RWPE2 (cell line): ENCODE measurements at regions not wholly inside any gene's neighbourhood (a gene's known extent, or its start where the extent isn't known, plus 50 kb on each side); places are given as distances from the start of the nearest gene placed in this dataset.

ENCODE experiments used
- ATAC-seq: fragments of 200-7000 bp; cut with Tn5 transposase; 3 replicates; pipeline ENCODE4 v1.9.1; 2021; ENCODE audit warnings: low read depth
- DNase-seq: peaks from one replicate; pipeline ENCODE4 v3.0.0-alpha.2; 2020; ENCODE audit warnings: low spot score
- H3K27ac ChIP-seq: fragments of 450-650 bp; 2 replicates; pipeline ENCODE4 v1.5.1; 2017; ENCODE audit warnings: mild to moderate bottlenecking; ENCODE audit not compliant: poor library complexity, severe bottlenecking
- H3K27me3 ChIP-seq: fragments of 250-450 bp; sonication (Bioruptor Pico); 2 replicates; pipeline ENCODE4 v1.5.1; 2021; ENCODE audit warnings: mild to moderate bottlenecking, moderate library complexity; ENCODE audit not compliant: insufficient read depth, poor library complexity, severe bottlenecking
- H3K36me3 ChIP-seq: fragments of 250-450 bp; sonication (Bioruptor Pico); 2 replicates; pipeline ENCODE4 v1.5.1; 2020; ENCODE audit warnings: low read depth, mild to moderate bottlenecking, moderate library complexity
- H3K4me1 ChIP-seq: fragments of 250-450 bp; sonication (Bioruptor Pico); 2 replicates; pipeline ENCODE4 v1.5.1; 2021; ENCODE audit warnings: mild to moderate bottlenecking, moderate library complexity; ENCODE audit not compliant: insufficient read depth, poor library complexity, severe bottlenecking
- H3K4me3 ChIP-seq: fragments of 250-450 bp; sonication (Bioruptor Pico); 2 replicates; pipeline ENCODE4 v1.5.1; 2021; ENCODE audit warnings: mild to moderate bottlenecking, moderate library complexity; ENCODE audit not compliant: severe bottlenecking
- H3K9me3 ChIP-seq: fragments of 250-450 bp; sonication (Bioruptor Pico); 2 replicates; pipeline ENCODE4 v1.5.1; 2021; ENCODE audit warnings: mild to moderate bottlenecking, moderate library complexity; ENCODE audit not compliant: severe bottlenecking
- CTCF ChIP-seq: fragments of 450-650 bp; IDR thresholded peaks from one replicate; pipeline ENCODE4 v1.5.1; 2017; ENCODE audit warnings: mild to moderate bottlenecking, moderate library complexity; ENCODE audit not compliant: poor library complexity, severe bottlenecking

DNA sequence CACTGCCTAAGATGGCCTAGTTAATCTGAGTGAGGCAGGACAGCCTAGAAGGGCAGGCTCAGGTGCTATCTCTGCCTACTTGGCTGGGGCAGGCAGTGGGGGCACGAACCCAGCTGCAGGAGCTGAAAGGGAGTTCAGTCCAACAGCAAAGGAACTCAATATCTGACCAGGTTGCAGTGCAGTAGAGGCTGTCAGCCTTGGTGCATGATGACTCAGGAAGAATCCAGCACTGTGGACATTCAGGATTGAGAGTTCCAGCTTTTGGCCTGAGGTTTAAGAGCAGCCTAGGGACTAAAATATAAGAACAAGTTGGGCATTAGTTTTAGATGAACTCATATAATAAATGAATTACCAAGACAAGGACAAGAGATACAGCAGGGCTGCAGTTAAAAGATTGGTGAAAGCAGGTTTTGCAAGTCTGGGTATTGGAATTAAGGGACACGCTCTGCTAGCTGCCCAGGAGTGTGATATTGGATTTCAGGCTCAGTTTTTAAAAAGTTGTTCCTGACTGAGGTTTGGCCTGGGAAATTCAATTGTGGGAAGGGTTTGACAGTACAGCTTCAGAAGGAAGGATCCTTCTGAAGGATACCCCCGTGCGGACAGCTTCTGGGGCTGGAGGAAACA lies 64.7 kb upstream of the ATG10 start:
- no peaks in the 10 kb centered on the region for H3K9me3 ChIP-seq
- ATAC-seq (0 out of 3 replicates have a peak, but pooled peaks have one; percentile 17), DNase-seq (no peak)
- H3K27ac ChIP-seq: no peak overlapping the region
- no peaks in the 10 kb centered on the region for H3K27me3 ChIP-seq
- no peaks in the 10 kb centered on the region for H3K4me1 ChIP-seq
- no peak overlapping the region for H3K4me3 ChIP-seq
- TF ChIP-seq CTCF: no peak
- no peaks in the 10 kb centered on the region for H3K36me3 ChIP-seq

GRCh38 chr5:81906086-81906485 lies 65.7 kb upstream of the ATG10 start:
- TF ChIP-seq CTCF: no peak
- DNase-seq (no peak), ATAC-seq (no peak)
- Histone ChIP-seq H3K36me3 (no peaks in the 10 kb centered on the region), H3K27me3 (no peaks in the 10 kb centered on the region), H3K4me1 (no peaks in the 10 kb centered on the region), H3K9me3 (no peaks in the 10 kb centered on the region), H3K4me3 (no peak overlapping the region), H3K27ac (no peak overlapping the region)

DNA sequence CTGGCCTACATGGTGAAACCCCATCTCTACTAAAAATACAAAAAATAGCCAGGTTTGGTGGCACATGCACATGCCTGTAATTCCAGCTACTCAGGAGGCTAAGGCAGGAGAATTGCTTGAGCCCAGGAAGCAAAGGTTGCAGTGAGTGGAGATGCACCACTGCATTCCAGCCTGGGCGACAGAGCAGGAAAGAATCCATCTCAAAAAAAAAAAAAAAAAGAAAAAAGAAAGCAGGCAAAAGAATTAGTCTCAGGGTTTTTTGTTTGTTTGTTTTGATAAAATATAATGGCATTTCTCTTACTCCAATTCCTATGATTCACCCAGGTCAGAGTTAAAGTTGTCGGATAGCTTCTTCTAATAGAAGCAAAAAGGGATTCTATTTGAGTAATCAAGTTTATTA lies 67.0 kb upstream of the ATG10 start:
- Histone ChIP-seq H3K27me3 (no peaks in the 10 kb centered on the region), H3K4me3 (no peak overlapping the region), H3K27ac (no peak overlapping the region), H3K4me1 (no peaks in the 10 kb centered on the region), H3K9me3 (no peaks in the 10 kb centered on the region), H3K36me3 (no peaks in the 10 kb centered on the region)
- DNase-seq: no peak
- TF ChIP-seq CTCF: no peak
- no peak for ATAC-seq

DNA sequence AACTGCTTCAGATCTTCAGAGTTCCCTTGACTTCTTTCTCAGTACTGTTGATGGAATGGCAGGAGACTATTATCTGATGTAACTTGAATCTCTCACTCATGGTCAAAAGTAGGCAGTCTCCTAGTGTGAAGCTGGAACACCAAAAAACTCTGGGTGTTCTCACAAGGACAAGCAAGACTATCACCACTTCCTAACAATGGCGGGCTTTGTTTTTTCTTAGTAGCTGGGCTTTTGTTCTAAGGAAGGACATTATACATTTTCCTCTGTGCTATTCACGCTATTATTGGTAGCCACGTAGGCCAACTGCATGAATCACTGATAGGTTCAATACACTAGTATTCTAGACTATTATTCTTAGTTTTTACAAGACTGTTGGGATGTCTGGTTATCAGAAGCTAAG lies 67.7 kb upstream of the ATG10 start:
- Histone ChIP-seq H3K27me3 (no peaks in the 10 kb centered on the region), H3K9me3 (no peaks in the 10 kb centered on the region), H3K4me3 (no peak overlapping the region), H3K27ac (no peak overlapping the region), H3K36me3 (no peaks in the 10 kb centered on the region), H3K4me1 (no peaks in the 10 kb centered on the region)
- no peak for DNase-seq
- no peak for TF ChIP-seq CTCF
- ATAC-seq: no peak

DNA sequence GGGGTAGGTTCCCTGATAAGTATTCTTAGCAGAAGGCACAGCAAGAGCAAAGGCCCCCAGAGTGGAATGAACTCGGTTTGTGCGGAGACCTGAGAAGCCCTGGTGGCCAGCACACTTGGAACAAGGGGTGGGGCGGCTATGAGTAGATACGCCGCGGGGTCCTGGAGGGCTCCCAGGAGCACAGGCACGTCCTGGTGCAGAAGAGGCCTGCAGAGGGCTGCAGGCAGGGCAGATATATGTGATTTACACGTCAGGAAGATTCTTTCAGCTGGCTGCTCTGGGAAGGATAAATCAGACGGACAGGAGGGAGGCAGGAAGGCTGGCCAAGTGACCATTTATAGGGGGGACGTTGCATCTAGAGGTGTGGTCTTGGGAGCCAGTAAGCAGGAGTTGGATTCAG lies 70.2 kb upstream of the ATG10 start:
- H3K4me1 ChIP-seq: no peaks in the 10 kb centered on the region
- DNase-seq (no peak), ATAC-seq (no peak)
- no peak for TF ChIP-seq CTCF
- no peaks in the 10 kb centered on the region for H3K36me3 ChIP-seq
- H3K27ac ChIP-seq: no peak overlapping the region
- no peak overlapping the region for H3K4me3 ChIP-seq
- H3K27me3 ChIP-seq: no peaks in the 10 kb centered on the region
- H3K9me3 ChIP-seq: no peaks in the 10 kb centered on the region
